D721Med (cell line): ENCODE measurements at regions not wholly inside any gene's neighbourhood (a gene's known extent, or its start where the extent isn't known, plus 50 kb on each side); places are given as distances from the start of the nearest gene placed in this dataset.

ENCODE experiments used
- DNase-seq: peaks from one replicate; pipeline ENCODE4 v3.0.0; 2011; ENCODE audit warnings: low spot score; ENCODE audit not compliant: insufficient read length
- FAIRE-seq: peaks from 2 replicates; lab custom pipeline; 2011; peaks lifted over from hg19 to GRCh38; lab: Jason Lieb, UNC
- CTCF ChIP-seq: IDR thresholded peaks from 2 replicates; pipeline ENCODE4 v1.5.1; 2012; ENCODE audit warnings: mild to moderate bottlenecking, control low read depth; ENCODE audit not compliant: insufficient read depth; ENCODE audit errors: missing control alignments

- no peak for TF ChIP-seq CTCF
- DNase-seq (no peak), FAIRE-seq (no peak)
Observed at GRCh38 chr13:30359991-30360390, 52.6 kb upstream of the KATNAL1 start.

- no peak for DNase-seq
- FAIRE-seq = no peak
- no peak for TF ChIP-seq CTCF
Observed at GRCh38 chr13:30360586-30360985, 53.2 kb upstream of the KATNAL1 start.

- no peak for DNase-seq
- no peak for TF ChIP-seq CTCF
- no peak for FAIRE-seq
Observed at GRCh38 chr13:30362005-30362788, 54.8 kb upstream of the KATNAL1 start.

GRCh38 chr13:30362869-30363268, 55.5 kb upstream of the KATNAL1 start:
- peak; percentile 52 for DNase-seq
- no peak for TF ChIP-seq CTCF
- peak; percentile 69 for FAIRE-seq

- no peak for DNase-seq
- no peak for FAIRE-seq
- TF ChIP-seq CTCF = no peak
Observed at GRCh38 chr13:30363725-30364124, 56.4 kb upstream of the KATNAL1 start.

GRCh38 chr13:30364133-30364532, 56.8 kb upstream of the KATNAL1 start:
- DNase-seq (no peak), FAIRE-seq (no peak)
- TF ChIP-seq CTCF = no peak

- no peak for FAIRE-seq
- TF ChIP-seq CTCF = no peak
- DNase-seq = no peak
Observed at GRCh38 chr13:30364876-30365275, 57.4 kb upstream of the UBE2L5 start.
